ENCODE measurements at regions not wholly inside any gene's neighbourhood (a gene's known extent, or its start where the extent isn't known, plus 50 kb on each side); places are given as distances from the start of the nearest gene placed in this dataset.

DNA sequence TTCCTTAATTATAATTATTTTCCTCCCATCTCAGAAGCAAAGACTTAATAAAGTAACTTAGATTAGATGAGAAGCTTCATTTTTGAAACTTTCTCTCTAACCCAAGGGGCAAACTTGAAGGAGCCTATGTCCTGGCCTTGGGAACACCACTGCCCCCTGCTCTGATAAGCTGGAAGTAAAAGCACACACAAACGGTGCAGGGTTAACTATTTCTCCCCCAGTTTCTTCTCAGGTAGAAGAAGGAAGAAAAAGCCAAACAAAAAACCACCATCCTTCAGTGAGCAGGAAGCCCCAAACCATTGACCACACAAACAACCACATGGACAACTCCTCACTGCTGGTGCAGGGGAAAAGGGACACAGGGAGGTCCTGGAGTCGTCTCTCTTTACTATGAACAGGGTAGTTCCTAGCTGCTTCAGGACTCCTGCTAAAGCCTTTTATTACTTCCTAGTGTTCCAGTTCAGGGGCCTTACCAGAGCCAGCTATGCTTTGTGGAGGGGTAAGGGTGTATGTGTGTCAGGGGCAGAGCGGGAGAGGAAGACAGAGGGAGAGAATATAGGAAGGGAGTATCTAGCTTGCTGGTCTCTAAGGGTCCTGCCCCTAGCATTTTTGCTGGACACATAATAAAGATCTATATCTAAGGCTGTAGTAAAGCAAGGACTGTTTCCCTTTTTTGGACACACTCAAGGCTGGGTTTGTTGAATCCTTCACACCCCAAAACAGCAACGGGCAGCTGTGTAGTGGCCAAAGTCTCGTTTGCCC, 94.0 kb upstream of the UMPS start:
- no peak for TF ChIP-seq HNF4A (conservative IDR thresholded peaks at IDR 0.05)
- no peak for TF ChIP-seq GABPA (IDR thresholded peaks at IDR 0.05 in 1 of 2, conservative IDR thresholded peaks at IDR 0.05 in 1 of 2)
- TF ChIP-seq JUND (IDR thresholded peaks at IDR 0.05) = no peak
- TF ChIP-seq EGR1 (IDR thresholded peaks at IDR 0.05; ENCODE audit: low read depth in 2 of 2) = no peak
- no peak for TF ChIP-seq RXRA (IDR thresholded peaks at IDR 0.05)
- no peak for TF ChIP-seq YY1 (IDR thresholded peaks at IDR 0.05)
- TF ChIP-seq CTCF (IDR thresholded peaks at IDR 0.05; ENCODE audit: low read depth, low read length, missing input control) = no peak
- TF ChIP-seq NR2F2 (IDR thresholded peaks at IDR 0.05) = no peak
- TF ChIP-seq MAX (IDR thresholded peaks at IDR 0.05) = no peak
- no peak for TF ChIP-seq SP1 (IDR thresholded peaks at IDR 0.05)
- no peak for TF ChIP-seq TAF1 (conservative IDR thresholded peaks at IDR 0.05)
- TF ChIP-seq HNF4G (IDR thresholded peaks at IDR 0.05) = no peak
- no peak for TF ChIP-seq ATF3 (IDR thresholded peaks at IDR 0.05)
- TF ChIP-seq FOXA2 (IDR thresholded peaks at IDR 0.05) = no peak
- Histone ChIP-seq H3K27ac (ENCODE audit: low read depth in 1 of 2, low read length in 2 of 2) (peak overlapping the region; percentile 19 to 56), H3K4me1 (ENCODE audit: control insufficient read depth in 4 of 4, insufficient read depth in 4 of 4, low read length in 3 of 4) (peaks cover 19 to 50% (median 39%) of the 10 kb centered on the region in 4 donors), H3K27me3 (ENCODE audit: control insufficient read depth in 4 of 4, insufficient read depth in 4 of 4, low read length in 3 of 4) (no peaks in the 10 kb centered on the region), H3K9me3 (ENCODE audit: control insufficient read depth in 4 of 4, low read length in 3 of 4) (no peaks in the 10 kb centered on the region), H3K9ac (ENCODE audit: low read depth in 1 of 2, low read length in 2 of 2) (no peak overlapping the region), H3K36me3 (ENCODE audit: control insufficient read depth in 4 of 4, insufficient read depth in 3 of 4, low read depth in 1 of 4, low read length in 3 of 4) (peaks cover 0 to 5% (median 2%) of the 10 kb centered on the region in 4 donors), H3K4me3 (ENCODE audit: low read depth in 1 of 3, low read length in 3 of 3) (no peak overlapping the region)
- DNase-seq (ENCODE audit: low spot score) = no peak
- 37% methylated on average over 5 of the region's 5 CpGs for WGBS

DNA sequence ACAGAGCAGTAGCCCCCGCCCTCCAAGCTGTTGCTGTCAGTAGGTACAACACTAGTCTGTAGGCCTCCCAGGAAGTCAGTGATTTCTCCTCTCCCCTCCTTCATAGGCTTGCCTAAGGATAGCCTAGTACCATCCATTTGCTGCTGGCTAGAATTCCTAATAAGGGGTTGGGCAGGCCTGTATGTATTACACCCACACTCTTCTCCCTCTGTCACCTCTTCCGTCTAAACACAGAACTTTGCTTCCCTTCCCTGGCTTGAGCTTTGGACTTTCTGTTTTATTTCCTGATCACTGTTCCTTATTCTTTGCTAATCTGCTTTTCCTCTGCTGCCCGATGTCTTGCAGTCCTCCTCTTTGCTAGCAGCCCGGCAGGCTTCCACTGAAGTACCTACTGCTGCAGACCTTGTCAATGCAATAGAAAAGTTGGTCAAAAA, 93.4 kb upstream of the UMPS start:
- TF ChIP-seq CTCF (IDR thresholded peaks at IDR 0.05; ENCODE audit: low read depth, low read length, missing input control) (no peak), YY1 (IDR thresholded peaks at IDR 0.05) (no peak), ZBTB33 (IDR thresholded peaks at IDR 0.05) (no peak), HNF4A (conservative IDR thresholded peaks at IDR 0.05) (peak; percentile 69 to 77), FOXA1 (IDR thresholded peaks at IDR 0.05) (no peak), HNF4G (IDR thresholded peaks at IDR 0.05) (peak; percentile 53), SP1 (IDR thresholded peaks at IDR 0.05) (peak; percentile 60), EGR1 (IDR thresholded peaks at IDR 0.05; ENCODE audit: low read depth in 2 of 2) (no peak), RAD21 (IDR thresholded peaks at IDR 0.05) (peak in 1 of 2 donors; percentile 18), NR2F2 (IDR thresholded peaks at IDR 0.05) (no peak), MAX (IDR thresholded peaks at IDR 0.05) (no peak), ATF3 (IDR thresholded peaks at IDR 0.05) (no peak), RXRA (IDR thresholded peaks at IDR 0.05) (peak; percentile 16 to 17), REST (IDR thresholded peaks at IDR 0.05) (no peak), TAF1 (conservative IDR thresholded peaks at IDR 0.05) (no peak), JUND (IDR thresholded peaks at IDR 0.05) (peak in 1 of 2 donors; percentile 13)
- peaks cover 15 to 45% (median 39%) of the 10 kb centered on the region in 4 donors for H3K4me1 ChIP-seq (ENCODE audit: control insufficient read depth in 4 of 4, insufficient read depth in 4 of 4, low read length in 3 of 4)

More for the DNA sequence above, 93.4 kb upstream of the UMPS start:
- Histone ChIP-seq H3K36me3 (ENCODE audit: control insufficient read depth in 4 of 4, insufficient read depth in 3 of 4, low read depth in 1 of 4, low read length in 3 of 4) (peaks cover 0 to 7% (median 2%) of the 10 kb centered on the region in 4 donors), H3K4me3 (ENCODE audit: low read depth in 1 of 3, low read length in 3 of 3) (peak overlapping the region in 2 of 3 donors; percentile 3 to 51), H3K27ac (ENCODE audit: low read depth in 1 of 2, low read length in 2 of 2) (peak overlapping the region; percentile 27 to 56), H3K9ac (ENCODE audit: low read depth in 1 of 2, low read length in 2 of 2) (peak overlapping the region in 1 of 2 donors; percentile 60), H3K27me3 (ENCODE audit: control insufficient read depth in 4 of 4, insufficient read depth in 4 of 4, low read length in 3 of 4) (no peaks in the 10 kb centered on the region), H3K9me3 (ENCODE audit: control insufficient read depth in 4 of 4, low read length in 3 of 4) (no peaks in the 10 kb centered on the region)
- DNase-seq (ENCODE audit: low spot score) = no peak
- WGBS = 41% methylated on average over 4 of the region's 4 CpGs

All from liver (tissue), 8 donors.